GM12878 (cell line): ENCODE measurements at regions not wholly inside any gene's neighbourhood (a gene's known extent, or its start where the extent isn't known, plus 50 kb on each side); places are given as distances from the start of the nearest gene placed in this dataset.

Experiments used
- ATAC-seq: fragments of 200-7000 bp; cut with Tn5 transposase; 3 replicates; pipeline ENCODE4 v1.9.1; 2020; ENCODE audit warnings: mild to moderate bottlenecking, moderate library complexity
- BruUV-seq: library from RNA; stranded (reverse); fragments of 400-500 nt; replicated peaks from 2 replicates; lab custom pipeline; 2021; lab: Mats Ljungman, UMichigan
- CTCF ChIA-PET: fragments of 300-600 bp; sonication (Branson Sonifier 250); formaldehyde crosslinking; extraction: SDS; loops from one replicate; lab custom pipeline; 2021; ENCODE audit warnings: inconsistent platforms; lab: Yijun Ruan, JAX
- POLR2A ChIA-PET: fragments of 350-600 bp; formaldehyde crosslinking; extraction: SDS; loops from one replicate; lab custom pipeline; 2021; ENCODE audit warnings: inconsistent platforms; lab: Charles Lee
- RAD21 ChIA-PET: fragments of 300-600 bp; sonication (Branson Sonifier 250); formaldehyde crosslinking; loops from one replicate; lab custom pipeline; 2023; ENCODE audit warnings: antibody characterized with exemption; ENCODE audit not compliant: unreplicated experiment; lab: Charles Lee
- SMC1A ChIA-PET: fragments of 300-600 bp; sonication (Branson Sonifier 250); formaldehyde crosslinking; loops from one replicate; lab custom pipeline; 2023; ENCODE audit not compliant: unreplicated experiment, uncharacterized antibody; lab: Charles Lee
- DNase-seq: peaks from one replicate; pipeline ENCODE4 v3.0.0-alpha.2; 2011; ENCODE audit warnings: low read depth, low spot score
- FAIRE-seq: peaks from 3 replicates; lab custom pipeline; 2011; peaks lifted over from hg19 to GRCh38; lab: Jason Lieb, UNC
- H2AFZ ChIP-seq: 2 replicates; pipeline ENCODE4 v1.6.0; 2011; ENCODE audit warnings: low read depth, low read length, control low read depth; ENCODE audit not compliant: control insufficient read depth
- H3K27ac ChIP-seq: 2 replicates; pipeline ENCODE4 v1.5.1; 2011; ENCODE audit warnings: control low read depth; ENCODE audit not compliant: control insufficient read depth, insufficient read depth
- H3K27me3 ChIP-seq, 2 experiments: replicated peaks in 1 of 2; 2 replicates each; pipeline versions ENCODE4 v1.6.0 to v1.6.1; 2011; ENCODE audit warnings: low read length in 1 of 2; ENCODE audit not compliant: control insufficient read depth in 2 of 2, insufficient read depth in 2 of 2
- H3K36me3 ChIP-seq, 2 experiments: 2 replicates each; pipeline ENCODE4 v1.5.1; 2011; ENCODE audit warnings: low read length in 1 of 2; ENCODE audit not compliant: control insufficient read depth in 2 of 2, insufficient read depth in 2 of 2
- H3K4me1 ChIP-seq: 2 replicates; pipeline ENCODE4 v1.6.1; 2011; ENCODE audit warnings: mild to moderate bottlenecking, low read length, moderate library complexity, mixed read lengths; ENCODE audit not compliant: control insufficient read depth, insufficient read depth
- H3K4me2 ChIP-seq: 2 replicates; pipeline ENCODE4 v1.6.0; 2011; ENCODE audit warnings: control low read depth; ENCODE audit not compliant: control insufficient read depth, insufficient read depth
- H3K4me3 ChIP-seq: fragments of 200-600 bp; sonication (generic); 2 replicates; pipeline ENCODE4 v1.5.1; 2016
- H3K79me2 ChIP-seq: 2 replicates; pipeline ENCODE4 v1.6.0; 2011; ENCODE audit warnings: low read length; ENCODE audit not compliant: control insufficient read depth, insufficient read depth
- H3K9ac ChIP-seq: 2 replicates; pipeline ENCODE4 v1.8.0; 2011; ENCODE audit warnings: low read length, control low read depth, mixed read lengths; ENCODE audit not compliant: control insufficient read depth, insufficient read depth
- H3K9me3 ChIP-seq: replicated peaks from 3 replicates; pipeline ENCODE4 v1.5.1; 2011; ENCODE audit warnings: mild to moderate bottlenecking, low read length; ENCODE audit not compliant: control insufficient read depth, insufficient read depth
- H4K20me1 ChIP-seq: 2 replicates; pipeline ENCODE4 v1.6.0; 2011; ENCODE audit not compliant: control insufficient read depth, insufficient read depth
- BRCA1 ChIP-seq: IDR thresholded peaks from 2 replicates; pipeline ENCODE4 v1.6.1; 2011; ENCODE audit warnings: low read depth, low read length, improper control_type of control experiment
- TCF7 ChIP-seq: IDR thresholded peaks from 2 replicates; pipeline ENCODE4 v1.6.1; 2014; ENCODE audit warnings: antibody characterized with exemption, borderline replicate concordance
- ZNF207 ChIP-seq: fragments of 450-650 bp; IDR thresholded peaks from 2 replicates; pipeline ENCODE4 v1.6.1; 2014; ENCODE audit warnings: antibody characterized with exemption, mild to moderate bottlenecking, borderline replicate concordance
- WGBS: methylation state at CpG from one replicate; pipeline ENCODE4 v1.1.6; 2016; ENCODE audit warnings: low lambda C conversion rate; ENCODE audit not compliant: insufficient replicate concordance, insufficient coverage; ENCODE audit errors: missing lambda C conversion rate; 5-methylcytosine and 5-hydroxymethylcytosine counted together
- in situ Hi-C: fragments of 300-500 bp; cut with MboI; formaldehyde crosslinking; loops from 9 replicates; pipeline ENCODE4 v1.14.3; 2018; ENCODE audit warnings: mixed read lengths
- intact Hi-C: fragments of 100-400 bp; cut with micrococcal nuclease; formaldehyde crosslinking; loops from one replicate; pipeline ENCODE4 v1.14.2; 2022; ENCODE audit not compliant: unreplicated experiment
- TF ChIP-seq, protein P1 (sequence below): fragments of 450-650 bp; IDR thresholded peaks from 2 replicates; pipeline ENCODE4 v1.6.1; 2016; ENCODE audit warnings: mild to moderate bottlenecking, moderate library complexity, borderline replicate concordance

DNA sequence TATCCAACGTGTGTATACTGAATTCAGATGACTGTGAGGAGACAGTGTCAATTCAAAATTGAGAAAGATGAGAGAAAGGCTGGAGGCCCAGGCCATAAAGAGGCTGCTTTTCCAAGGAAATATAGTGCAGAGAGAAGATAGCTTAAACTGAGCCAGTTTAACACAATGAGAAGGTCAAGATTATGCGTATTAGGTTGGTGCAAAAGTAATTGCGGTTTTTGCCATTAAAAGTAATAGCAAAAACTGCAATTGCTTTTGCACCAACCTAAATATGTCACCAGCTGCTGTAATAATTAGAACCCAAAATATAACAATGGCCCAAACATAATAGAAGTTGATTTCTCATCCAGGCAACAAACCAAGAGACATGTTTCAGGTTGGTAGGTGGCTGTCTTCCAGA is 148.7 kb upstream of the ATP5MC3 start:
- CTCF ChIA-PET = interaction anchor here (0.9 kb wide), 1 partner anchor 19 kb away, joined by 3 read pairs; no protein-coding TSS in a partner anchor

More for the DNA sequence above, 148.7 kb upstream of the ATP5MC3 start:
- H3K9ac ChIP-seq = no peak overlapping the region
- TF ChIP-seq BRCA1 = no peak
- TF ChIP-seq TCF7 = no peak
- no peak for TF ChIP-seq ZNF207
- TF ChIP-seq, protein P1, sequence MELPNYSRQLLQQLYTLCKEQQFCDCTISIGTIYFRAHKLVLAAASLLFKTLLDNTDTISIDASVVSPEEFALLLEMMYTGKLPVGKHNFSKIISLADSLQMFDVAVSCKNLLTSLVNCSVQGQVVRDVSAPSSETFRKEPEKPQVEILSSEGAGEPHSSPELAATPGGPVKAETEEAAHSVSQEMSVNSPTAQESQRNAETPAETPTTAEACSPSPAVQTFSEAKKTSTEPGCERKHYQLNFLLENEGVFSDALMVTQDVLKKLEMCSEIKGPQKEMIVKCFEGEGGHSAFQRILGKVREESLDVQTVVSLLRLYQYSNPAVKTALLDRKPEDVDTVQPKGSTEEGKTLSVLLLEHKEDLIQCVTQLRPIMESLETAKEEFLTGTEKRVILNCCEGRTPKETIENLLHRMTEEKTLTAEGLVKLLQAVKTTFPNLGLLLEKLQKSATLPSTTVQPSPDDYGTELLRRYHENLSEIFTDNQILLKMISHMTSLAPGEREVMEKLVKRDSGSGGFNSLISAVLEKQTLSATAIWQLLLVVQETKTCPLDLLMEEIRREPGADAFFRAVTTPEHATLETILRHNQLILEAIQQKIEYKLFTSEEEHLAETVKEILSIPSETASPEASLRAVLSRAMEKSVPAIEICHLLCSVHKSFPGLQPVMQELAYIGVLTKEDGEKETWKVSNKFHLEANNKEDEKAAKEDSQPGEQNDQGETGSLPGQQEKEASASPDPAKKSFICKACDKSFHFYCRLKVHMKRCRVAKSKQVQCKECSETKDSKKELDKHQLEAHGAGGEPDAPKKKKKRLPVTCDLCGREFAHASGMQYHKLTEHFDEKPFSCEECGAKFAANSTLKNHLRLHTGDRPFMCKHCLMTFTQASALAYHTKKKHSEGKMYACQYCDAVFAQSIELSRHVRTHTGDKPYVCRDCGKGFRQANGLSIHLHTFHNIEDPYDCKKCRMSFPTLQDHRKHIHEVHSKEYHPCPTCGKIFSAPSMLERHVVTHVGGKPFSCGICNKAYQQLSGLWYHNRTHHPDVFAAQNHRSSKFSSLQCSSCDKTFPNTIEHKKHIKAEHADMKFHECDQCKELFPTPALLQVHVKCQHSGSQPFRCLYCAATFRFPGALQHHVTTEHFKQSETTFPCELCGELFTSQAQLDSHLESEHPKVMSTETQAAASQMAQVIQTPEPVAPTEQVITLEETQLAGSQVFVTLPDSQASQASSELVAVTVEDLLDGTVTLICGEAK = peak; percentile 39; the same call in 1 of the 2 replicates
- TF ChIP-seq, all 136 proteins: peak for 1
- in situ Hi-C loops (no loop called here), intact Hi-C loops (no loop called here)
- Histone ChIP-seq H3K4me3 (no peak overlapping the region), H3K27me3 (no peaks in the 10 kb centered on the region), H4K20me1 (no peaks in the 10 kb centered on the region), H3K4me1 (no peaks in the 10 kb centered on the region), H3K79me2 (no peaks in the 10 kb centered on the region), H3K4me2 (no peak overlapping the region), H3K36me3 (no peaks in the 10 kb centered on the region), H3K9me3 (no peaks in the 10 kb centered on the region), H2AFZ (no peak overlapping the region), H3K27ac (no peak overlapping the region)
- ATAC-seq = no peak
- 66% methylated on average over 3 of the region's 3 CpGs for WGBS
- POLR2A ChIA-PET = no interaction called here
- SMC1A ChIA-PET = no interaction called here
- RAD21 ChIA-PET = interaction anchor here (0.8 kb wide), 1 partner anchor 79 kb away, joined by 5 read pairs; no protein-coding TSS in a partner anchor
- no peak for FAIRE-seq
- no TSS peak for BruUV-seq
- no peak for DNase-seq
